ENCODE measurements at regions not wholly inside any gene's neighbourhood (a gene's known extent, or its start where the extent isn't known, plus 50 kb on each side); places are given as distances from the start of the nearest gene placed in this dataset.

DNA sequence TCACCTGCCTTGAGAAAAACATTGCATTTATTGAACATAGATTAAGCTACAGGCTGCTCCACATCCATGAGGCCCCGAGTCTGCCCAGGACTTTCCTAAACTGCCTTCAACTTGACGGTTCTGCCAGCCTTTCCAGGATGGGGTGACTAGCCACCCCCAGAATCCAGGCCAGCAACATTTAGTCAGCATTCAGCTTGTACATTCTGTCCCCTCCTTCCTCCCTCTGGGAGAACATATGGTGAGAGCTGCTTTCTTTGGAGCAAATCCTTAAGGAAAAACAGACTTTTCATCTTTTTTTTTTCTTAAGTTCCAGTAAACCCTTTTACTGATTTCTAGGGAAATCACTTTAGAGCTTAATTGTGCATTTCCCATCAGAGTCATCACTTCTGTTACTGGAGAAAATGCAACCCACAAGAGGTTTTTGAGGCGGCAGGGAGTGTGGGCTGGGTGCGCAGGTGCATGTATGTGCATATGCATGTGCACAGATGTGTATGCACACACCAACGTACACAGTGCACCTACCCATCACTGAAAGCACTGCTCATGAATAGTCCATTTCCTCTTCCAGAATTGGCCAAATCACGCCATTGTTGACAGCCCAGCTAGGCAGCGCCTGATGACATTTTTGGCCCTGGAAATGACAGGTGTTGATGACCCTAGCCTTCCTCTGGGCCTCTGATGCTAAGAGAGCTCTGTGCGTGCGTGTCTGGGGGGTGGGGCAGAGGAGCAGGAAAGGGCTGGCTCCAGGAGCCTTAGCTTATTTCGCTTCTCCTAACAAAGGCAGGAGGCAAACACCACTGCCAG, 145.6 kb downstream of the HSD17B3 start:
- DNase-seq = no peak

GRCh38 chr9:96154081-96154480, 147.9 kb downstream of the HSD17B3 start:
- DNase-seq = no peak

- DNase-seq = no peak
Observed at GRCh38 chr9:96152550-96152949, 149.4 kb downstream of the HSD17B3 start.

DNA sequence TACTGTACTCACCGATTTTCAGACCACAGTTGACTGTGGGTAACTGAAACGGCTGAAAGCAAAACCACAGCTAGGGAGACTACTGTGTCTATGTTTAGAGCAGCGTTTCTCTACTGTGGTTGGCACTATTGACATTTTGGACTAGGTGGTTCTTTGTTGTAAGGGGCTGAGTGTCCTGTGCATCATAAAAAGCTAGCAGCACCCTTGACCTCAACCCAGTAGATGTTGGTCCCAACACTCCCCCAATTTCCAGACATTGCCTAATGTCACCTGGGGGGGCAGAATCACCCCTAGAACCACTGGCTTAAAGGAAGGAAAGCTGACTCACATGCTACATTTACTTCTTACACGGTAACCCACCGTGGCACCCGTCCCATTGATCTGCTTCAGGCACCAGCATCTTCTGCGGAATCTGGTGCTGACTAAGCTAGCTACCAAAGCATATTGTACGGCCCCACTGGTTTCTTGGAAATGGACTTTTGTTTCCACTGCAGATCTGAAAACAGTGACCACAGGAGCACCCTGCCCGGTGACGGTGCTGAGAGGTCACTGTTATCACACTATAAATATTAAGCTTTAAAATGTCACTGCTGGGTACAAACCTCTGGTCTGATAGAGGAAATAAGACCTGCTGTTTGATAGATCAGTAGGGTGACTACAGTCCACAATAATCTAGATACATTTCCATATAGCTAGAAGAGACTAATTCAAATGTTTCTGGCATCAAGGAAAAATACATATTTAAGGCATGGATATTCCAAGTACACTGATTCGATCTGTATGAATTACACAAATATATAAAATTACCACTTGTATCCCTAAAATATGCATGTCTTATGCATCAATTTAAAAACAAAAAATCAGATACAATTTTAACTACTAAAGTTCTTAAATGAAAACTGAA, 151.4 kb downstream of the HSD17B3 start:
- DNase-seq = peak; percentile 83

DNA sequence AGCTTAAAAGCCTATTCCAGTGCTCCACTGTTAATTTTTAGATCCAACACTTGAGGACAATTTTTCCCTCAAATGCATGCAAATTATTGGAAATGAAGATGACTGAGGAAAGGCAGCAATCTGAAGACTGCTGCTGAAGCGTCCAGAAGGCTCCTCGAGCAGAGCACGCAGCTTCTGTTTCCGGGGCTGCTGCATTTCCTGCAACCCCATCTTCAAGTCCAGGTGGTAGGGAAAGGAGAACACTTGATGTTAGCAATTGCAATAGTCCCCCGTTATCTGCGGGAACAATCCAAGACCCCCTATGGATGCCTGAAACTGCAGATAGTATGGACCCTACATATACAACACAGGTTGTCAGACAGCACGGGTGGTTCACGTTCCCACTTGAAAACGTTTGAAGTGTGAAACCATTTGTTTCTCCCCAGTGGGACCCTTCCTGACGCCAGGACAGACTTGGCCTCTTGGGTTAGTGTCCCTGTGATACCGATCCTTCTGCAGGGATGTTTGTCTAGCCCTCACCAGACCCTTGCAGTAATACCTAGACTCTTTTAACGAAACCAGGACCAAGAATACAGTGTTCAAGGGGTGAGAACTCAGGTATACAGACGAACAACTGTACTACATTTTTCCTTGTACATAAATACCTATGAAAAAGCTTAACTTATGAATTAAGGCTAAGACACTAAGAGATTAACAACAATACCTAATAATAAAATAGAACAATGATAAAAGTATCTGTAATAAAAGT, 152.3 kb downstream of the HSD17B3 start:
- peak; percentile 30 for DNase-seq

- no peak for DNase-seq
Observed at GRCh38 chr9:96148634-96149532, 153.1 kb downstream of the HSD17B3 start.

GRCh38 chr9:96147029-96147428, 154.9 kb downstream of the HSD17B3 start:
- DNase-seq = peak; percentile 55

DNA sequence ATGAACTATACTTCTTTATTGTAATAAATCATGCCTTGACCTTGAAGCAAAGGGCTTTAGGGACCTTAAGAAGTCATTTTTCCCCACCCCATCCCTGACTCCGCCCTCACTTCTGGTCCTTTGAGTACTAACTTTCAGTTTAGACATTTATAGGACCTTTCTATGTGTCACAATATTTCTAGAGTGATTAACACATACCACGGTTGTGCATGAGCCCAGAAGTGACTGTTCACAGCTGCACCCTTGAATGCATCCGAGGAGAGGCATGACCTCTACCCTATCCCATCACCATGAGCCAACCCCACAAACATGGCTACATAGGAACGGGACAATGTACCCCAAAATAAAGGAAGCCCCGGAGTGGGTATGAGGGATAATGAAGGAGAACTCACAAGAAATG, 160.3 kb downstream of the HSD17B3 start:
- DNase-seq = no peak

DNA sequence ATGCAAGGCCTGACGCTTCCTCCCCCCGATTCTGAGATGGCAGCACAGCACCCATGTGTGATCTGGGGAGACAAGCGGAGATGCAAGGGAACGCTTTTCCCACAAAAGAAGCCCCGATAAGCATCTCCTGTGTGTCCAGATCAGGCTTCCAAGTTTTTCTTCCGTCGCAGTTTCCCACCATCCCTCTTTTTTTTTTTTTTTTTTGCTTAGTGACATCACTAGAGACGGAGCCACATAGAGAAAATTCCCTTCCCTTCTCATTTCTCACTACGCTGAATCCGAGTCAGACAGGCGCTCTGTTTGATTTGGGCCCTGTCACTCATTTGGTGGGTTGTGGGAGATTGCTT, 160.9 kb downstream of the HSD17B3 start:
- no peak for DNase-seq

- no peak for DNase-seq
Observed at GRCh38 chr9:96140296-96141127, 161.5 kb downstream of the HSD17B3 start.

DNA sequence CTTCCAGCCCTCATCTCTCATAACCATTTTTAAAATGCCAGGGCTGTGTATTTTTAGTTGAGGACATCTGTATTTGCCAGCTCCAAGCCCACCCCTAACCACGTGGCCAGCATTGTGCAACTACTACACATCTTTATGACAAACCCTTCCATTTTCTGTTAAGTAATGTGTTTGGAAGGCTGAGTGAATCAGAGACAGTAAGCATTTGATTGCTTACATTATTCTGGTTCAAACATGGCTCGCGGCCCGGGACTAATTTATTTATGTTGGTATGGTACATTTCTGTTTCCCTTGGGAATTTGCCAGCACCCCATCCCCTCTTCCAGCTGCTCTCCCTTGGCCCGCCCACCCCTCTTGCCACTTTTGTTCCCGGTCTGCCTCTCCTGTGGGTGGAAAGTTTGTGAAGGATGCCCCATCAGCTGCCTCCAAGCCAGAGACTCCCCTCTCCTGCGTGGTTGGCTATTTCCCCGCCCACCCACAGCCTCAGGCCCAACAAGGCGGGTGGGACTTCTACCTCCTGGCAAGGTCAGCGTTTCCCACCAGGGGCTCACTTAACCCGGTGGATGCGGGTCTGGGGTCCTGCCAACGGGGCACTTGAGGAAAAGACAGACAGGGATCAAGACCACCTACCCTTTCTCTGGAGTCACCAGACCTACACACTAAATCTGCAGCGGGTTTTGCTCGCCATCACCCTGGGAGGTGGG, 162.2 kb downstream of the HSD17B3 start:
- peak; percentile 48 for DNase-seq

DNA sequence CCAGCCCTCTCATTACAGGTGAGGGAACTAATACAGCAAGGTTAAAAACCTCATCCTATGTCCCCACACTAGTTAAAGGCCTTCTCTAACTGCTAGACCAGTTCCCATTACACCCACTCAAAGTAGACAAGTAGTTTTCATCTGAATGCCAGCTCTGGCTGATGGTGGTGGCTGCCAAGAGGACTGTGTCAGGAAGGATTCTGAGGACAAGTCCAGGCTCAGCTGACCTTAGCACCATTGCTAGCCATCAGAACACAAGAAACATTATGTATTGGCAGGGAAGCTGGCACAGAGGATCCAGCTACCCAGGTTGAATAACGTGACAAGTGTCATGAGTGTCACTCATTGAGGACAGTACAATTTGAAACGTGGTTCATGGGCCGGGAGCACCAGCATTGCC, 163.4 kb downstream of the HSD17B3 start:
- DNase-seq = no peak

DNA sequence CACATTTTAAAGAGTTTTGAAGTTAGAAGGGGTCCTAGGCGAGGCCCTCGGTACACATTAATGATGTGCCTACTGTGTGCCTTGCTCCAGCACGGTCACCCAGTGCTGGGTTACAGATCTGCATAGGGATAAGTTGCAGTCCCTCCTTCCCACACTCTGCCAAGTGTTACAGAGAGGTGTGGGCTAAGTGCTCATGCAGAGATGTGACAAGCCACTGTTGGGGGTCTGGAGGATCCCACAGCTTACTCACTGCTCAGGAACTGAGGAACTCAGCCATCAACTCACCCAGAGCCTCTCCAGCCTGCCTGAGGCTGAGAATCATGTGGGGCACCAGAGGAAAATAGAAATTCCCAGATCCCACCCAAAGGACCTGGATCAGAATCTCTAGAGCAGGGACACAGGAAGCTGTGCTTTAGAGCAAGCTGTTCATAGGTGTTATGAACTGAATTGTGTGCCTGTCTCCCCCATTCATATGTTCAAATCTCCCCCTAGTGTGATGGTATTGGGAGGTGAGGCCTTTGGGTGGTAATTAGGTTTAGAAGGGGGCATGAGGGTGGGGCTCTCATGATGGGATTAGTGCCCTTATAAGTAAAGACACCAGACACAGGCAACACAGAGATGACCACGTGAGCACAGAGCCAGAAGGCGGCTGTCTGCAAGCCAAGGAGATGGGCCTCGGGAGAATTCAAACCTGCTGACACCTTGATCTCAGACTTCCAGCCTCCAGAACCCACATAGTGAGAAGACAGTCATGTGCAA, 164.1 kb downstream of the HSD17B3 start:
- no peak for DNase-seq

DNA sequence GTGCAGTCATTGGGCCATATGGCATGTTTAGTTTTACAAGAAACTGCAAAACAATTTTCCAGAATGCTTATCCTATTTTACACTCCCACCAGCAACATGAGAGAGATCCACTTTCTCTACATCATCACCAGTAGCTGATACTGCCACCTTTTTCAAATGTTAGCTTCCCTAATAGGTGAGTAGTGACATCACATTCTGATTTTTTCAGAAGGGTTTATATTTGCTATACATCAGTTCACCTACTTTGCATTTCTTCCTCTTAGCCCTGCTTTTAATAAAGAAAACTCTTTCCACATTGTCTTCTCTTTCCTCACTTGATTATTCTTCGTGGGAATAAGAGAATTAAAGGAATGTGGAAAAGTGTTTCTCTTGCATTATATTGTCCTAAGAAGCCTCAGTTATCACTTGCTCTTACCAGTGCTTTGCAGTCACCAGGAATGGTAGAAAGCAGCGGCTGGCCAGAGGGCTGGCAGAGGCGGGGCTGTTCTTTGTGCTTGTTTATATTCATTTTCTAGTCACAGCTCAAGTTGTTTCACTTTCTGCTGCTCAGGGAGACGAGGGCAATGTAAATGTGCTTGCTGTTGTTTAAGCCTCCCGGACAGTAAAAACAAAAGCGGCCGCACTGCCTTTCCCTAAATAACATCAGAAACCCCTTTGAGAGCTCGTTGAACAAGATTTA, 164.8 kb downstream of the HSD17B3 start:
- peak; percentile 33 for DNase-seq

DNA sequence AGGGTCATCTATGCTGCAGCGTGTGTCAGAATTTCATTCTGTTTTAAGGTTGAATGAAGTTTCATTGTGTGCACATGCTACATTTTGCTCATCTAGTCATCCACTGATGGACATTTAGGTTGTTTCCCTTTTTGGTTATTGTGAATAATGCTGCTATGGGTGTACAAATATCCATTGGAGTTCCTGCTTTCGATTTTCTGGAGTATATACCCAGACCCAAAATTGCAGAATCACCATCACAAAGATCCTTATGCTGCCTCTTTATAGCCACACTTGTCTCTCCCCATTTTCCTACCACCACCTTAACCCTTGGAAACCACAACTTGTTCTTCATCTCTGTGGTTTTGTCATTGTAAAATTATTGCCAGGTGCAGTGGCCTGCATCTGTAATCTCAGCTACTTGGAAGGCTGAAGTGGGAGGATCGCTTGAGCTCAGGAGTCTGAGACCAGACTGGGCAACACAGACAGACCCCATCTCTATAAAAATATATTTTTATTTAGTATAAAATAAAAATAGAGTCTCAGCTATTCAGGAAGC, 166.2 kb downstream of the HSD17B3 start:
- no peak for DNase-seq

- no peak for DNase-seq
Observed at GRCh38 chr9:96135076-96135752, 166.8 kb downstream of the HSD17B3 start.

GRCh38 chr9:96133321-96134021, 168.5 kb downstream of the HSD17B3 start:
- no peak for DNase-seq

- no peak for DNase-seq
Observed at GRCh38 chr9:96131825-96132224, 170.2 kb downstream of the HSD17B3 start.

Measured in hematopoietic multipotent progenitor cell treated with erythropoietin and hydrocortisone succinate and interleukin-3 and kit ligand, for 4 days (in vitro differentiated cells).